IPS DF 6.9 (cell line): ENCODE measurements at regions not wholly inside any gene's neighbourhood (a gene's known extent, or its start where the extent isn't known, plus 50 kb on each side); places are given as distances from the start of the nearest gene placed in this dataset.

Experiments
- DNase-seq: peaks from one replicate; pipeline ENCODE4 v3.0.0-alpha.2; 2013; ENCODE audit warnings: low read depth, low spot score
- H3K27ac ChIP-seq: one replicate; pipeline ENCODE4 v1.5.1; 2013; ENCODE audit warnings: low read length, control low read depth
- H3K27me3 ChIP-seq: 2 replicates; pipeline ENCODE4 v1.6.1; 2013; ENCODE audit warnings: mild to moderate bottlenecking, low read length; ENCODE audit not compliant: control insufficient read depth, insufficient read depth
- H3K36me3 ChIP-seq: 2 replicates; pipeline ENCODE4 v1.6.1; 2013; ENCODE audit warnings: low read length; ENCODE audit not compliant: control insufficient read depth, insufficient read depth
- H3K4me1 ChIP-seq: 2 replicates; pipeline ENCODE4 v1.6.1; 2013; ENCODE audit warnings: low read length; ENCODE audit not compliant: control insufficient read depth, insufficient read depth
- H3K4me3 ChIP-seq: 2 replicates; pipeline ENCODE4 v1.5.1; 2013; ENCODE audit warnings: mild to moderate bottlenecking, low read length
- H3K9me3 ChIP-seq: 2 replicates; pipeline ENCODE4 v1.6.1; 2013; ENCODE audit warnings: low read length, inconsistent platforms; ENCODE audit not compliant: control insufficient read depth, insufficient read depth
- WGBS: extraction: QIAGEN DNeasy Blood & Tissue Kit; methylation state at CpG from one replicate; pipeline ENCODE4 v1.1.7; 2013; ENCODE audit warnings: mixed read lengths, missing lambda C conversion rate; ENCODE audit not compliant: insufficient read length, insufficient coverage; 5-methylcytosine and 5-hydroxymethylcytosine counted together

- WGBS: no CpG with 5 or more reads among the region's 8 CpGs
- Histone ChIP-seq H3K27me3 (no peaks in the 10 kb centered on the region), H3K4me1 (no peaks in the 10 kb centered on the region), H3K9me3 (no peaks in the 10 kb centered on the region), H3K4me3 (no peak overlapping the region), H3K27ac (no peak overlapping the region), H3K36me3 (no peaks in the 10 kb centered on the region)
- no peak for DNase-seq
Measured at GRCh38 chr11:69956669-69957190, 121.4 kb upstream of the ANO1 start.

- Histone ChIP-seq H3K27me3 (no peaks in the 10 kb centered on the region), H3K9me3 (no peaks in the 10 kb centered on the region), H3K4me3 (no peak overlapping the region), H3K4me1 (no peaks in the 10 kb centered on the region), H3K27ac (no peak overlapping the region), H3K36me3 (no peaks in the 10 kb centered on the region)
- no peak for DNase-seq
- whole genome bisulfite sequencing: no CpG with 5 or more reads among the region's 7 CpGs
Measured at GRCh38 chr11:69957849-69958248, 120.3 kb upstream of the ANO1 start.

GRCh38 chr11:69958308-69958707 is 119.8 kb upstream of the ANO1 start:
- no peak for DNase-seq
- no CpG with 5 or more reads among the region's 2 CpGs for WGBS
- Histone ChIP-seq H3K4me3 (no peak overlapping the region), H3K4me1 (no peaks in the 10 kb centered on the region), H3K36me3 (no peaks in the 10 kb centered on the region), H3K27ac (no peak overlapping the region), H3K9me3 (no peaks in the 10 kb centered on the region), H3K27me3 (no peaks in the 10 kb centered on the region)

- peaks cover 2% of the 10 kb centered on the region; the same call in 1 of the 2 replicates for H3K4me1 ChIP-seq
- no peaks in the 10 kb centered on the region for H3K36me3 ChIP-seq
- H3K27me3 ChIP-seq: no peaks in the 10 kb centered on the region
- H3K4me3 ChIP-seq: no peak overlapping the region
- no peak for DNase-seq
- H3K27ac ChIP-seq: no peak overlapping the region
- H3K9me3 ChIP-seq: no peaks in the 10 kb centered on the region
- WGBS: no CpG with 5 or more reads among the region's 8 CpGs
Measured at GRCh38 chr11:69959461-69959860, 118.7 kb upstream of the ANO1 start.

- Histone ChIP-seq H3K27me3 (no peaks in the 10 kb centered on the region), H3K4me3 (no peak overlapping the region), H3K9me3 (no peaks in the 10 kb centered on the region), H3K36me3 (no peaks in the 10 kb centered on the region), H3K4me1 (peaks cover 6% of the 10 kb centered on the region), H3K27ac (no peak overlapping the region)
- no peak for DNase-seq
- no CpG with 5 or more reads among the region's 11 CpGs for WGBS
Measured at GRCh38 chr11:69961738-69962137, 116.4 kb upstream of the ANO1 start.

- Histone ChIP-seq H3K27me3 (no peaks in the 10 kb centered on the region), H3K27ac (no peak overlapping the region), H3K4me1 (peaks cover 6% of the 10 kb centered on the region), H3K36me3 (no peaks in the 10 kb centered on the region), H3K4me3 (no peak overlapping the region), H3K9me3 (no peaks in the 10 kb centered on the region)
- no CpG with 5 or more reads among the region's 9 CpGs for WGBS
- no peak for DNase-seq
Measured at GRCh38 chr11:69962152-69962551, 116.0 kb upstream of the ANO1 start.

GRCh38 chr11:69963533-69964246 is 114.4 kb upstream of the ANO1 start:
- WGBS: no CpG with 5 or more reads among the region's 8 CpGs
- Histone ChIP-seq H3K36me3 (no peaks in the 10 kb centered on the region), H3K9me3 (no peaks in the 10 kb centered on the region), H3K27ac (no peak overlapping the region), H3K4me1 (peaks cover 6% of the 10 kb centered on the region), H3K27me3 (no peaks in the 10 kb centered on the region), H3K4me3 (no peak overlapping the region)
- DNase-seq: no peak

- Histone ChIP-seq H3K4me1 (peaks cover 6% of the 10 kb centered on the region), H3K9me3 (no peaks in the 10 kb centered on the region), H3K4me3 (no peak overlapping the region), H3K27ac (no peak overlapping the region), H3K36me3 (no peaks in the 10 kb centered on the region), H3K27me3 (no peaks in the 10 kb centered on the region)
- no peak for DNase-seq
- no CpG with 5 or more reads among the region's 6 CpGs for WGBS
Measured at GRCh38 chr11:69964247-69964643, 113.9 kb upstream of the ANO1 start.

- Histone ChIP-seq H3K27me3 (no peaks in the 10 kb centered on the region), H3K9me3 (no peaks in the 10 kb centered on the region), H3K27ac (no peak overlapping the region), H3K4me3 (no peak overlapping the region), H3K36me3 (no peaks in the 10 kb centered on the region), H3K4me1 (peaks cover 7% of the 10 kb centered on the region)
- WGBS: no CpG with 5 or more reads among the region's 20 CpGs
- DNase-seq: no peak
Measured at GRCh38 chr11:69965821-69966582, 112.1 kb upstream of the ANO1 start.

GRCh38 chr11:69966583-69966835 is 111.6 kb upstream of the ANO1 start:
- no CpG with 5 or more reads among the region's 4 CpGs for WGBS

More at GRCh38 chr11:69966583-69966835, 111.6 kb upstream of the ANO1 start:
- no peak overlapping the region for H3K27ac ChIP-seq
- no peak for DNase-seq
- H3K9me3 ChIP-seq: no peaks in the 10 kb centered on the region
- H3K4me1 ChIP-seq: peaks cover 7% of the 10 kb centered on the region
- H3K4me3 ChIP-seq: no peak overlapping the region
- no peaks in the 10 kb centered on the region for H3K27me3 ChIP-seq
- H3K36me3 ChIP-seq: no peaks in the 10 kb centered on the region
